ENCODE measurements at regions not wholly inside any gene's neighbourhood (a gene's known extent, or its start where the extent isn't known, plus 50 kb on each side); places are given as distances from the start of the nearest gene placed in this dataset.

DNA sequence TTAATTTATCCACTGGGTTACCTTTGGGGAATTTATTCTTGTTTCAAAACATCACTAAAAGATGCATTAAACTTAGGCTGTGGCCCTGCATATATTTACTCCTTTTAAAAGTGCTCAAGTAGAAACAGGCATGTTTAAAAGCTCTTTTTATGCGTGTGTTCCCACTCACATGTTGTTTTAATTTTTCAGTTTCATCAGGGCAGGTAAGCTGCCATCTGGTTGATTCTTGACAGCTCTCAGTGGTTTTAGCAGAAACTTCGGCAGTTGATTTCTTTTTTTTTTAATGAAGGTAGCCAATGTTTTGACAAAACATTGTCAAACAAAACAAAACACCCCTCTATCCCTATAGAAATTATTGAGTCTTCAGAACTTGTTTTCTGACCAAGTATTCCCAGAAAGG lies 89.6 kb upstream of the LGR5 start:
- DNase-seq (ENCODE audit: low spot score) = no peak
- in situ Hi-C loops (cut with MboI; ENCODE audit: low pct_unique_long_range_greater_than_20kb, low sequenced_read_pairs, unreplicated experiment) = no loop called here
- TF ChIP-seq, protein P1, sequence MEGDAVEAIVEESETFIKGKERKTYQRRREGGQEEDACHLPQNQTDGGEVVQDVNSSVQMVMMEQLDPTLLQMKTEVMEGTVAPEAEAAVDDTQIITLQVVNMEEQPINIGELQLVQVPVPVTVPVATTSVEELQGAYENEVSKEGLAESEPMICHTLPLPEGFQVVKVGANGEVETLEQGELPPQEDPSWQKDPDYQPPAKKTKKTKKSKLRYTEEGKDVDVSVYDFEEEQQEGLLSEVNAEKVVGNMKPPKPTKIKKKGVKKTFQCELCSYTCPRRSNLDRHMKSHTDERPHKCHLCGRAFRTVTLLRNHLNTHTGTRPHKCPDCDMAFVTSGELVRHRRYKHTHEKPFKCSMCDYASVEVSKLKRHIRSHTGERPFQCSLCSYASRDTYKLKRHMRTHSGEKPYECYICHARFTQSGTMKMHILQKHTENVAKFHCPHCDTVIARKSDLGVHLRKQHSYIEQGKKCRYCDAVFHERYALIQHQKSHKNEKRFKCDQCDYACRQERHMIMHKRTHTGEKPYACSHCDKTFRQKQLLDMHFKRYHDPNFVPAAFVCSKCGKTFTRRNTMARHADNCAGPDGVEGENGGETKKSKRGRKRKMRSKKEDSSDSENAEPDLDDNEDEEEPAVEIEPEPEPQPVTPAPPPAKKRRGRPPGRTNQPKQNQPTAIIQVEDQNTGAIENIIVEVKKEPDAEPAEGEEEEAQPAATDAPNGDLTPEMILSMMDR (IDR thresholded peaks at IDR 0.05; ENCODE audit: extremely low read depth, insufficient read depth, missing control alignments) = no peak

DNA sequence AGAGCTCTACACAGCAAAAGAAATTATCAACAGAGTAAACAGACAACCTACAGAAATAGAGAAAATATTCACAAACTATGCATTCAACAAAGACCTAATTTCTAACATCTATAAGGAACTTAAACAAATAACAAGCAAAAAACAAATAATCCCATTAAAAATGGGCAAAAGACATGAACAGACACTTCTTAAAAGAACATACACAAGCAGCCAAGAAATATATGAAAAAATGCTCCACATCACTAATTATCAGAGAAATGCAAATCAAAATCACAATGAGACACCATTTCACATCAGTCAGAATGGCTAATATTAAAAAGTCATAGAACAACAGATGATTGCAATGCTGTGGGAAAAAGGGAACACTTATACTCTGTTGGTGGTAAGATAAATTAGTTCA lies 100.7 kb upstream of the LGR5 start:
- TF ChIP-seq, protein P1 (IDR thresholded peaks at IDR 0.05; ENCODE audit: extremely low read depth, insufficient read depth, missing control alignments) = no peak
- no peak for DNase-seq (ENCODE audit: low spot score)
- in situ Hi-C loops (cut with MboI; ENCODE audit: low pct_unique_long_range_greater_than_20kb, low sequenced_read_pairs, unreplicated experiment) = no loop called here

DNA sequence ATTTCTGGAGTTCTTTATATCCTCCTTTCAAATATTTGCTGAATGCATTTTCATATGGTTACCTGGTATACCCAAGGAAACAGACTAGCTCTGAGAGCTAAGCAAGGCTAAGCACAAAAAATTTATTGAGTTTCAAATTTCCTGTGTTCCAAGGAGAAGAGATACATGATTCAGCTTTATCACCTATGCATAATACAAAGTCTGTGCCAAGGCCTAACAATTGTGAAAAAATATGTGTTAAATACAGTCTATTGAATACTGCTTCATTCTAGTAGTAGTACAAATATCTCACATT lies 103.7 kb upstream of the LGR5 start:
- TF ChIP-seq, protein P1 (IDR thresholded peaks at IDR 0.05; ENCODE audit: extremely low read depth, insufficient read depth, missing control alignments) = no peak
- no peak for DNase-seq (ENCODE audit: low spot score)
- in situ Hi-C loops (cut with MboI; ENCODE audit: low pct_unique_long_range_greater_than_20kb, low sequenced_read_pairs, unreplicated experiment) = no loop called here

DNA sequence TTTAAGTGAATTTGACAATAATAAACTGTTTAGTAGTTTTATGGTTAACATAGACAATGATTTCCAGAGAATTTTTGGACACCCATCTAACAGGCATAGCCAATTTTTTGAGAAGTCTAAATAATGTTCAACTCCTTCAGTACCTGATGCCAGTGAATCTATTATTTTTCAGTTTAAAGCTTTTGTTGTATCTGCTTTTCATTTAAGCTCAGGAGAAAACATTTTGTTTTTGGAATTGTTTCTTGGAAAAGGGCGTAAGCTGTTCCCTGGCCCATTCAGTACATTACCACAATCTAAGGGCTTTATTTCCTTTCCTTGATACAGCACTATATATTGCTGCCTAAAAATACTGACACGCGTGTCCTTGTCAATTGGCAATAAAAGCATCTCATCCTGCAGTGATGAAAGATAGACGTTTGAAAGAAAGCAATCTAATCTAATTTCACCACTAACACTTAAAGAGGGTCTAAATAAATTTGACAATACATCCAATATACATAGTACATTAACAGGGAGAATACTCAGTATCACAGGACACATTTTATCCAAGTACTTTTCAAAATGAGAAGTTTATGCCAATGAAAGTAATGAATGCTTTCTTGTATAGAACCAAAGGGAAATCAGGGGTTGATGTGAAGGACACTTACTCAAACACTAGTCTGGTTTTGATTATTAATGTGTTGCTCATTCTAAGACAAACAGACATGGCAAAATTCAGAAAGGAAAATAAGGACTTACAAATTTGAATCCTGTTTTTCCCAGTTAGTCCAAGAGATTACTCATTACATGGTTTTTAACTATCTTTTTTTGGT lies 104.2 kb upstream of the LGR5 start:
- no peak for DNase-seq (ENCODE audit: low spot score)
- in situ Hi-C loops (cut with MboI; ENCODE audit: low pct_unique_long_range_greater_than_20kb, low sequenced_read_pairs, unreplicated experiment) = no loop called here
- TF ChIP-seq, protein P1 (IDR thresholded peaks at IDR 0.05; ENCODE audit: extremely low read depth, insufficient read depth, missing control alignments) = no peak

DNA sequence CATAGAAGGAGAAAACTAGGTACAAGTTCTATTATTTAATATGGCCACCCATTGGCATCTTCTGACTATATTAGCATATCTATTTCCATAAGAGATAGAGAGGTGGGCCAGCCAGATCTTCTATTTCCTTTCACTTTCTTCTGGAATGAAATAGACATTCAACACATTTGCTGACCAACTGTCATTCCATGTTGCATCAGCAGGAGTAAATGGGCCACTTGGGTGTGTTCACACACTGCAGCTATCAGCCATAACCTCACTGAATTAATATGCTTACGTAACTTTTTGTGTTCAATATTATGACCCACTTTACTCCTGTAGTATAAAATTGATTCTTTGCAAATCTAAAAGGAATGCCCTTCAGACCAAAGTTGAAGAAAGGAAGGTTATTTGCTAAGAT lies 106.2 kb upstream of the LGR5 start:
- in situ Hi-C loops (cut with MboI; ENCODE audit: low pct_unique_long_range_greater_than_20kb, low sequenced_read_pairs, unreplicated experiment) = no loop called here
- TF ChIP-seq, protein P1 (IDR thresholded peaks at IDR 0.05; ENCODE audit: extremely low read depth, insufficient read depth, missing control alignments) = no peak

DNA sequence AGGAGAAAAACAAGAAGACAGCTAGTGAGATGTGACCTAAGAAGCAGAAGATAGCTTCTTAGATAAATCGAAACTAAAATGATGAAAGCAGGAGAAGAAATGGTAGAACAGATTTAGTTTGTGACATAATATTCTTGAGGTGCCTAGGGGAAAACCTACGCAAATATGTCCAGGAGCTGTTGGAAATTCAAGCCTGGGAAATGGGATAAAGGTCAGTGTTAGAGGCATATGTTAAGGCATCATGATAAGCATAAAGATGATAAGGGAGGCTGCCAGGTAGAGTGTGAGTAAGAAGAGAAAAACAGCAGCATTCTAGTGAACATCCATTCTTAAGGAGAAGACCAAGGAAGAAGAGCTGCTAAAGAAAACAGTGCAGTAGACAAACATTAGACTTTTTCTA lies 109.6 kb upstream of the LGR5 start:
- in situ Hi-C loops (cut with MboI; ENCODE audit: low pct_unique_long_range_greater_than_20kb, low sequenced_read_pairs, unreplicated experiment) = no loop called here
- DNase-seq (ENCODE audit: low spot score) = no peak
- TF ChIP-seq, protein P1 (IDR thresholded peaks at IDR 0.05; ENCODE audit: extremely low read depth, insufficient read depth, missing control alignments) = no peak

More for the DNA sequence above, 106.2 kb upstream of the LGR5 start:
- no peak for DNase-seq (ENCODE audit: low spot score)

Measured in GM13977 (cell line).